HEK293T (cell line): ENCODE measurements at regions not wholly inside any gene's neighbourhood (a gene's known extent, or its start where the extent isn't known, plus 50 kb on each side); places are given as distances from the start of the nearest gene placed in this dataset.

Experiments used
- CTCF ChIA-PET: fragments of 350-600 bp; formaldehyde crosslinking; extraction: SDS; loops from one replicate; lab custom pipeline; 2021; ENCODE audit warnings: antibody characterized with exemption, inconsistent platforms; lab: Yijun Ruan, JAX
- POLR2A ChIA-PET: fragments of 350-600 bp; formaldehyde crosslinking; extraction: SDS; loops from one replicate; lab custom pipeline; 2020; ENCODE audit warnings: antibody characterized with exemption, inconsistent platforms; lab: Yijun Ruan, JAX
- DNase-seq: peaks from one replicate; pipeline ENCODE4 v3.0.0; 2012; ENCODE audit warnings: mixed read lengths; ENCODE audit errors: extremely low spot score
- ARNT ChIP-seq: fragments of 450-650 bp; IDR thresholded peaks from 2 replicates; pipeline ENCODE4 v1.6.1; 2017; ENCODE audit warnings: mild to moderate bottlenecking
- BHLHE40 ChIP-seq: fragments of 450-650 bp; IDR thresholded peaks from 2 replicates; pipeline ENCODE4 v1.6.1; 2016; ENCODE audit warnings: mild to moderate bottlenecking, moderate library complexity, borderline replicate concordance
- CTBP1 ChIP-seq: fragments of 450-650 bp; IDR thresholded peaks from 2 replicates; pipeline ENCODE4 v1.6.1; 2016; ENCODE audit warnings: borderline replicate concordance
- ELF4 ChIP-seq: fragments of 450-650 bp; IDR thresholded peaks from 2 replicates; pipeline ENCODE4 v1.6.1; 2017; ENCODE audit warnings: antibody characterized with exemption
- FOXA1 ChIP-seq: fragments of 450-650 bp; IDR thresholded peaks from 2 replicates; pipeline ENCODE4 v1.6.1; 2016; ENCODE audit warnings: mild to moderate bottlenecking
- FOXK2 ChIP-seq: fragments of 450-650 bp; IDR thresholded peaks from 2 replicates; pipeline ENCODE4 v1.6.1; 2016; ENCODE audit warnings: mild to moderate bottlenecking
- FOXM1 ChIP-seq: fragments of 450-650 bp; IDR thresholded peaks from 2 replicates; pipeline ENCODE4 v1.6.1; 2017; ENCODE audit warnings: mild to moderate bottlenecking, borderline replicate concordance
- HDGF ChIP-seq: fragments of 450-650 bp; IDR thresholded peaks from 2 replicates; pipeline ENCODE4 v1.6.1; 2017; ENCODE audit warnings: antibody characterized with exemption, borderline replicate concordance
- L3MBTL2 ChIP-seq: fragments of 450-650 bp; conservative IDR thresholded peaks from 2 replicates; pipeline ENCODE4 v1.6.1; 2016; ENCODE audit warnings: mild to moderate bottlenecking
- LEF1 ChIP-seq: fragments of 450-650 bp; IDR thresholded peaks from 2 replicates; pipeline ENCODE4 v1.6.1; 2017; ENCODE audit warnings: mild to moderate bottlenecking, borderline replicate concordance
- NFRKB ChIP-seq: fragments of 450-650 bp; IDR thresholded peaks from 2 replicates; pipeline ENCODE4 v1.6.1; 2016; ENCODE audit warnings: mild to moderate bottlenecking, moderate library complexity
- PKNOX1 ChIP-seq: fragments of 450-650 bp; IDR thresholded peaks from 2 replicates; pipeline ENCODE4 v1.6.1; 2016
- SP1 ChIP-seq: fragments of 450-650 bp; IDR thresholded peaks from 2 replicates; pipeline ENCODE4 v1.6.1; 2017
- SUZ12 ChIP-seq: fragments of 450-650 bp; IDR thresholded peaks from 2 replicates; pipeline ENCODE4 v1.6.1; 2016; ENCODE audit warnings: mild to moderate bottlenecking
- TARDBP ChIP-seq: fragments of 450-650 bp; IDR thresholded peaks from 2 replicates; pipeline ENCODE4 v1.6.1; 2016
- ZNF384 ChIP-seq: fragments of 450-650 bp; IDR thresholded peaks from 2 replicates; pipeline ENCODE4 v1.6.1; 2016

GRCh38 chr18:45266023-45266422 lies 349.3 kb upstream of the SLC14A2 start:
- TF ChIP-seq FOXK2 (no peak), SP1 (no peak), FOXA1 (no peak), LEF1 (no peak), ELF4 (no peak), ARNT (no peak), NFRKB (no peak), HDGF (no peak), L3MBTL2 (no peak), FOXM1 (no peak), TARDBP (no peak), PKNOX1 (no peak), BHLHE40 (no peak)
- ChIA-PET CTCF (no interaction called here), POLR2A (no interaction called here)
- no peak for DNase-seq

GRCh38 chr18:45267622-45268021 lies 347.7 kb upstream of the SLC14A2 start:
- DNase-seq = no peak
- TF ChIP-seq SP1 = no peak
- no peak for TF ChIP-seq NFRKB
- TF ChIP-seq FOXM1 = no peak
- no peak for TF ChIP-seq ELF4
- no peak for TF ChIP-seq PKNOX1
- TF ChIP-seq ZNF384 = no peak
- TF ChIP-seq CTBP1 = no peak
- no peak for TF ChIP-seq TARDBP
- POLR2A ChIA-PET = no interaction called here
- CTCF ChIA-PET = no interaction called here

GRCh38 chr18:45268583-45268982 lies 346.7 kb upstream of the SLC14A2 start:
- DNase-seq = no peak
- POLR2A ChIA-PET = no interaction called here
- CTCF ChIA-PET = interaction anchor here (0.7 kb wide), 1 partner anchor 28 kb away, joined by 4 read pairs; no protein-coding TSS in a partner anchor
- TF ChIP-seq NFRKB (no peak), FOXM1 (no peak), ZNF384 (no peak), FOXK2 (no peak), SUZ12 (no peak), PKNOX1 (no peak)

GRCh38 chr18:45270289-45270771 lies 344.9 kb upstream of the SLC14A2 start:
- DNase-seq = no peak
- POLR2A ChIA-PET = no interaction called here
- TF ChIP-seq L3MBTL2 (no peak), ELF4 (no peak), TARDBP (no peak), FOXA1 (no peak), FOXK2 (no peak), ZNF384 (no peak), CTBP1 (no peak), FOXM1 (no peak), SUZ12 (no peak), PKNOX1 (no peak), HDGF (no peak), LEF1 (no peak)
- CTCF ChIA-PET = no interaction called here

- CTCF ChIA-PET = no interaction called here
- TF ChIP-seq SUZ12 (no peak), ELF4 (no peak), LEF1 (no peak), BHLHE40 (no peak), FOXM1 (no peak), TARDBP (no peak), FOXK2 (no peak)
- no peak for DNase-seq
Observed at GRCh38 chr18:45274026-45274425, 341.2 kb upstream of the SLC14A2 start.

GRCh38 chr18:45275367-45276113 lies 339.7 kb upstream of the SLC14A2 start:
- no peak for DNase-seq
- ChIA-PET CTCF (interaction anchor here (1.1 kb wide), 1 partner anchor 10 kb away, joined by 5 read pairs; no protein-coding TSS in a partner anchor), POLR2A (no interaction called here)
- no peak for TF ChIP-seq FOXM1
- TF ChIP-seq HDGF = no peak
- no peak for TF ChIP-seq ARNT
- no peak for TF ChIP-seq ELF4
- TF ChIP-seq CTBP1 = no peak
- no peak for TF ChIP-seq PKNOX1
- no peak for TF ChIP-seq BHLHE40

More at GRCh38 chr18:45274026-45274425, 341.2 kb upstream of the SLC14A2 start:
- POLR2A ChIA-PET = no interaction called here
